ENCODE measurements at regions not wholly inside any gene's neighbourhood (a gene's known extent, or its start where the extent isn't known, plus 50 kb on each side); places are given as distances from the start of the nearest gene placed in this dataset.

DNA sequence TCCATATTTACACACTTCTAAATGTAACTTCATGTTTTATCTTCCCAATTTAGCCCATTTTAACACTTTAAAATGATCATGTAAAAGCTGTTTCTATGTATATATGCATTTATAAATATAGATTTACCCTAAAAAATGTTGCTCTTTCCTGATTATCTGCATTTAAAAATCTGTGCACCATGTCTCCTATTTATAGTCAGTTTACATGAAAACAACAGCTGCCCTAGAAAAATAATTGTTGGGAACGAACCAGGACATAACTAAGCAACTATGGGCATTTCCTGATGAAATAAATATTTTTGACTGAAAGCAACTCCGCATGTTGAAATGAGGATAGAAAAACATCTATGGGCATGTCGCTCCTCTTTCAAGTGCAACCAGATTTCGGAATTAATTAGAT, 1368.2 kb downstream of the FAM181B start:
- H3K27ac ChIP-seq = no peak overlapping the region
- no peak for DNase-seq
- H3K36me3 ChIP-seq (ENCODE audit: low read depth, missing control alignments) = no peaks in the 10 kb centered on the region
- TF ChIP-seq, protein P1, sequence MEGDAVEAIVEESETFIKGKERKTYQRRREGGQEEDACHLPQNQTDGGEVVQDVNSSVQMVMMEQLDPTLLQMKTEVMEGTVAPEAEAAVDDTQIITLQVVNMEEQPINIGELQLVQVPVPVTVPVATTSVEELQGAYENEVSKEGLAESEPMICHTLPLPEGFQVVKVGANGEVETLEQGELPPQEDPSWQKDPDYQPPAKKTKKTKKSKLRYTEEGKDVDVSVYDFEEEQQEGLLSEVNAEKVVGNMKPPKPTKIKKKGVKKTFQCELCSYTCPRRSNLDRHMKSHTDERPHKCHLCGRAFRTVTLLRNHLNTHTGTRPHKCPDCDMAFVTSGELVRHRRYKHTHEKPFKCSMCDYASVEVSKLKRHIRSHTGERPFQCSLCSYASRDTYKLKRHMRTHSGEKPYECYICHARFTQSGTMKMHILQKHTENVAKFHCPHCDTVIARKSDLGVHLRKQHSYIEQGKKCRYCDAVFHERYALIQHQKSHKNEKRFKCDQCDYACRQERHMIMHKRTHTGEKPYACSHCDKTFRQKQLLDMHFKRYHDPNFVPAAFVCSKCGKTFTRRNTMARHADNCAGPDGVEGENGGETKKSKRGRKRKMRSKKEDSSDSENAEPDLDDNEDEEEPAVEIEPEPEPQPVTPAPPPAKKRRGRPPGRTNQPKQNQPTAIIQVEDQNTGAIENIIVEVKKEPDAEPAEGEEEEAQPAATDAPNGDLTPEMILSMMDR (IDR thresholded peaks at IDR 0.05) = no peak
- no peak for TF ChIP-seq POLR2A (IDR thresholded peaks at IDR 0.05)
- H3K4me1 ChIP-seq = no peaks in the 10 kb centered on the region
- no peaks in the 10 kb centered on the region for H3K9me3 ChIP-seq
- WGBS, 2 donors = 51 to 57% methylated on average over 4 of the region's 4 CpGs
- no peaks in the 10 kb centered on the region for H3K27me3 ChIP-seq
- no peak overlapping the region for H3K4me3 ChIP-seq
- intact Hi-C loops (cut with DNase I; ENCODE audit: low total_unique reads) = no loop called here

- no peaks in the 10 kb centered on the region for H3K27me3 ChIP-seq
- no peaks in the 10 kb centered on the region for H3K36me3 ChIP-seq (ENCODE audit: low read depth, missing control alignments)
- TF ChIP-seq, protein P1 (IDR thresholded peaks at IDR 0.05) = no peak
- TF ChIP-seq POLR2A (IDR thresholded peaks at IDR 0.05) = no peak
- no peaks in the 10 kb centered on the region for H3K9me3 ChIP-seq
- intact Hi-C loops (cut with DNase I; ENCODE audit: low total_unique reads) = no loop called here
- 70 to 76% methylated on average over 6 of the region's 6 CpGs for WGBS, 2 donors
- no peak overlapping the region for H3K4me3 ChIP-seq
- no peaks in the 10 kb centered on the region for H3K4me1 ChIP-seq
- DNase-seq = no peak
- H3K27ac ChIP-seq = no peak overlapping the region
These were observed 1374.2 kb downstream of the FAM181B start for GRCh38 chr11:81359476-81359875.

GRCh38 chr11:81345609-81346008, 1388.1 kb downstream of the FAM181B start:
- no peak for TF ChIP-seq POLR2A (IDR thresholded peaks at IDR 0.05)
- TF ChIP-seq, protein P1 (IDR thresholded peaks at IDR 0.05) = no peak
- Histone ChIP-seq H3K27ac (no peak overlapping the region), H3K4me3 (no peak overlapping the region), H3K4me1 (no peaks in the 10 kb centered on the region), H3K27me3 (no peaks in the 10 kb centered on the region), H3K9me3 (no peaks in the 10 kb centered on the region), H3K36me3 (ENCODE audit: low read depth, missing control alignments) (no peaks in the 10 kb centered on the region)
- no peak for DNase-seq
- WGBS, 2 donors = 73 to 83% methylated on average over 6 of the region's 6 CpGs
- intact Hi-C loops (cut with DNase I; ENCODE audit: low total_unique reads) = no loop called here

- intact Hi-C loops (cut with DNase I; ENCODE audit: low total_unique reads) = no loop called here
- no peak overlapping the region for H3K4me3 ChIP-seq
These were observed 1390.7 kb downstream of the FAM181B start for GRCh38 chr11:81342966-81343365.

DNA sequence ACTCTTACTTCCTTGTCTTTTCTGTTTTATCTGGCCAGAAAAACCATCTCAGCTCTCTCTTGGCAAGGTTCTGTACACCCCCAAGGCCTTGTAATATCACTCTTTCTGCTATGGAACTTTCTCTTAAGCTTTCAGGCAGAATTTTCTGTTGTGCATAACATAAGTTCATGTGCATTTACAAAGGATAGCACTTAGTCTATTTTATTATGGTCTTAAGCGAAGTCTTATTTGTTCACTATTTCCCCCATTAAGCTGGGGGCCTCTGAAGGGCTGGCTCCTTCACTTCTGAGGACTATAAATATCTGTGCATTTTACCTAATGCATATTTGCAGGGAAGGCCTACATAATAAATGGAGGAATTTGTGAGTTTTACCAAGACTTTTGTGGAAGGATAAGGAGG, 1393.4 kb downstream of the FAM181B start:
- H3K4me3 ChIP-seq = no peak overlapping the region
- no peaks in the 10 kb centered on the region for H3K27me3 ChIP-seq
- H3K4me1 ChIP-seq = no peaks in the 10 kb centered on the region
- TF ChIP-seq POLR2A (IDR thresholded peaks at IDR 0.05) = no peak
- TF ChIP-seq, protein P1 (IDR thresholded peaks at IDR 0.05) = no peak
- no peak for DNase-seq
- H3K27ac ChIP-seq = no peak overlapping the region
- H3K36me3 ChIP-seq (ENCODE audit: low read depth, missing control alignments) = no peaks in the 10 kb centered on the region
- no peaks in the 10 kb centered on the region for H3K9me3 ChIP-seq
- 96 to 97% methylated on average over 1 of the region's 1 CpG for WGBS, 2 donors
- intact Hi-C loops (cut with DNase I; ENCODE audit: low total_unique reads) = no loop called here

More at GRCh38 chr11:81342966-81343365, 1390.7 kb downstream of the FAM181B start:
- DNase-seq = no peak
- Histone ChIP-seq H3K36me3 (ENCODE audit: low read depth, missing control alignments) (no peaks in the 10 kb centered on the region), H3K27me3 (no peaks in the 10 kb centered on the region), H3K4me1 (no peaks in the 10 kb centered on the region), H3K27ac (no peak overlapping the region), H3K9me3 (no peaks in the 10 kb centered on the region)
- no peak for TF ChIP-seq POLR2A (IDR thresholded peaks at IDR 0.05)
- TF ChIP-seq, protein P1 (IDR thresholded peaks at IDR 0.05) = no peak
